Heart left ventricle (tissue), 16 donors: ENCODE measurements at regions not wholly inside any gene's neighbourhood (a gene's known extent, or its start where the extent isn't known, plus 50 kb on each side); places are given as distances from the start of the nearest gene placed in this dataset.

Experiments used
- ATAC-seq, 4 donors: fragments of 200-7000 bp; cut with Tn5 transposase; one replicate each; pipeline ENCODE4 v1.9.1; 2020 to 2022; ENCODE audit warnings: moderate library complexity in 4 of 4, mild to moderate bottlenecking in 3 of 4, moderate number of reproducible peaks in 1 of 4
- DNase-seq, 5 donors: peaks; one replicate each; pipeline ENCODE4 v3.0.0-alpha.2; 2020
- H3K27ac ChIP-seq, 12 donors: fragments of 200-600 bp; sonication (generic) in 4 of 12; one replicate each; pipeline versions ENCODE4 v1.5.0 to v1.8.0; 2016 to 2022; ENCODE audit warnings: mild to moderate bottlenecking in 2 of 12
- H3K27me3 ChIP-seq, 9 donors: fragments of 200-600 bp; sonication (generic) in 2 of 9; one replicate each; pipeline versions ENCODE4 v1.5.1 to v1.8.0; 2016 to 2022; ENCODE audit warnings: mild to moderate bottlenecking in 3 of 9
- H3K36me3 ChIP-seq, 9 donors: fragments of 200-600 bp; sonication (generic) in 2 of 9; one replicate each; pipeline versions ENCODE4 v1.5.0 to v1.8.0; 2018 to 2022; ENCODE audit warnings: mild to moderate bottlenecking in 2 of 9
- H3K4me1 ChIP-seq, 12 donors: fragments of 200-600 bp; sonication (generic) in 4 of 12; one replicate each; pipeline versions ENCODE4 v1.5.0 to v1.8.0; 2016 to 2022; ENCODE audit warnings: mild to moderate bottlenecking in 3 of 12
- H3K4me3 ChIP-seq, 12 donors: fragments of 200-600 bp; sonication (generic) in 4 of 12; one replicate each; pipeline versions ENCODE4 v1.5.0 to v1.8.0; 2017 to 2022; ENCODE audit warnings: mild to moderate bottlenecking in 9 of 12, moderate library complexity in 4 of 12
- H3K9me3 ChIP-seq, 12 donors: fragments of 200-600 bp; sonication (generic) in 4 of 12; one replicate each; pipeline versions ENCODE4 v1.5.0 to v1.8.0; 2016 to 2022; ENCODE audit warnings: mild to moderate bottlenecking in 1 of 12
- CTCF ChIP-seq, 12 donors: fragments of 200-600 bp; sonication (generic) in 4 of 12; IDR thresholded peaks; one replicate each; pipeline versions ENCODE4 v1.5.0 to v1.8.0; 2018 to 2022; ENCODE audit warnings: antibody characterized with exemption in 12 of 12, mild to moderate bottlenecking in 5 of 12
- POLR2A ChIP-seq, 2 donors: fragments of 450-650 bp; IDR thresholded peaks; one replicate each; pipeline ENCODE4 v1.6.1; 2017; ENCODE audit warnings: antibody characterized with exemption in 2 of 2, mild to moderate bottlenecking in 2 of 2, moderate library complexity in 2 of 2
- WGBS, 4 donors: extraction: QIAGEN DNeasy Blood & Tissue Kit in 2 of 4; methylation state at CpG; one replicate each; pipeline versions ENCODE4 v1.1.5 to v1.1.7; 2013 to 2018; 5-methylcytosine and 5-hydroxymethylcytosine counted together
- intact Hi-C, 10 donors: fragments of 100-400 bp; cut with DNase I; formaldehyde crosslinking; loops; one replicate each; pipeline versions ENCODE4 v1.11.1 to v1.14.2; 2022
- donor health status: ischemic (EF 13 %, LVEDD 7.1; RV severe dilation, severe dysfunction).
- donor health status: healthy with polysubstance abuse.
- donor health status: DM: no; HTN: yes; CAD: no.
- donor health status: DM: no; HTN: no; CAD: no.
- donor health status: ischemic (EF 25% LVEDD 6.9; RV normal size, moderate dysfunction).
- donor health status: ischemic (EF 25% LVEDD 5.7; RV mildly dilated, moderate dysfunction).
- donor health status: healthy.
- donor health status: DM: yes; HTN: yes; CAD: no.
- donor health status: ischemic (EF 35%, LVEDD 5.7; RV mildly dilated, moderate dysfunction).
- donor health status: nonischemic (EF 11% LVEDD 7.7; RV severe dilation, severe dysfunction).
- donor health status: DM: yes; HTN: yes; CAD: no.
- donor health status: PGD.
- donor health status: ischemic (EF 29% LVEDD 5.4; RV normal size, mild dysfunction).
- donor health status: nonischemic (EF 23%, LVEDD 6.1; RV moderate dilation, normal function).

DNA sequence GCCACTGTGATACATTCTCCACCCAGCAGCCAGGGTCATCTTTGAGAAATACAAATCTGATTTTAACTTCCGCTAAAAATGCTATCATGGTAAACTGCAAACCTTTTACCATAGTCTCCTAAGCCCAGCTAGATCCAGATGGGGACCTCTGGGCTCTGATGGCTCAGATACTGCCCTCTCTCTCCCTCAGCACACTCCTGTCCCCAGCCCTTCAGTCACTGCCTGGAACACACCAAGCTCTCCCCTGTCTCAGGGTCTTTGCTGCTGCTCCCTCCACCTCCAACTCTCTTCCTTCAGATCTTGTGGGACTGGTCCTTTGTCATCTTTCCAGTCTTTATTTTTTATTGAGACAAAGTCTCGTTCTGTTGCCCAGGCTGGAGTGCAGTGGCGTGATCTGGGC is 65.1 kb downstream of the SPRY4 start:
- DNase-seq (no peak), ATAC-seq (no peak)

GRCh38 chr5:142255831-142256230 is 69.0 kb downstream of the SPRY4 start:
- intact Hi-C loops = no loop called here
- ATAC-seq (no peak), DNase-seq (no peak)
- Histone ChIP-seq H3K4me3 (no peak overlapping the region), H3K4me1 (peaks cover 0 to 4% (median 0%) of the 10 kb centered on the region in 12 donors), H3K27me3 (no peaks in the 10 kb centered on the region), H3K36me3 (no peaks in the 10 kb centered on the region), H3K9me3 (peaks cover 0 to 12% (median 0%) of the 10 kb centered on the region in 12 donors), H3K27ac (no peak overlapping the region)
- 75 to 100% (median 95%) methylated on average over 1 of the region's 1 CpG for WGBS, 4 donors
- TF ChIP-seq CTCF (IDR thresholded peaks at IDR 0.05) (no peak), POLR2A (IDR thresholded peaks at IDR 0.05) (no peak)

More for the DNA sequence above, 65.1 kb downstream of the SPRY4 start:
- intact Hi-C loops = no loop called here
- 93 to 99% (median 95%) methylated on average over 3 of the region's 3 CpGs for WGBS, 4 donors
- H3K4me1 ChIP-seq = no peaks in the 10 kb centered on the region
- peaks cover 0 to 12% (median 0%) of the 10 kb centered on the region in 12 donors for H3K9me3 ChIP-seq
- TF ChIP-seq POLR2A (IDR thresholded peaks at IDR 0.05) (no peak), CTCF (IDR thresholded peaks at IDR 0.05) (no peak)
- H3K27ac ChIP-seq = no peak overlapping the region
- no peak overlapping the region for H3K4me3 ChIP-seq
- H3K27me3 ChIP-seq = no peaks in the 10 kb centered on the region
- no peaks in the 10 kb centered on the region for H3K36me3 ChIP-seq

GRCh38 chr5:142254431-142254830 is 70.4 kb downstream of the SPRY4 start:
- Histone ChIP-seq H3K36me3 (no peaks in the 10 kb centered on the region), H3K9me3 (peaks cover 0 to 12% (median 0%) of the 10 kb centered on the region in 12 donors), H3K27me3 (no peaks in the 10 kb centered on the region), H3K4me3 (no peak overlapping the region), H3K4me1 (peaks cover 0 to 4% (median 0%) of the 10 kb centered on the region in 12 donors), H3K27ac (peak overlapping the region in 3 of 12 donors; percentile 13 to 66 (median 42))
- WGBS, 4 donors = 67 to 84% (median 77%) methylated on average over 3 of the region's 3 CpGs
- intact Hi-C loops = no loop called here
- peak in 2 of 4 donors; percentile 32 to 62 for ATAC-seq
- TF ChIP-seq POLR2A (IDR thresholded peaks at IDR 0.05) = no peak
- no peak for TF ChIP-seq CTCF (IDR thresholded peaks at IDR 0.05)
- DNase-seq = no peak

GRCh38 chr5:142253938-142254337 is 70.9 kb downstream of the SPRY4 start:
- Histone ChIP-seq H3K36me3 (no peaks in the 10 kb centered on the region), H3K27ac (peak overlapping the region in 3 of 12 donors; percentile 13 to 66 (median 42)), H3K4me3 (no peak overlapping the region), H3K4me1 (peaks cover 0 to 4% (median 0%) of the 10 kb centered on the region in 12 donors), H3K9me3 (peaks cover 0 to 12% (median 0%) of the 10 kb centered on the region in 12 donors), H3K27me3 (no peaks in the 10 kb centered on the region)
- TF ChIP-seq POLR2A (IDR thresholded peaks at IDR 0.05) = no peak
- no peak for TF ChIP-seq CTCF (IDR thresholded peaks at IDR 0.05)
- WGBS, 4 donors = 69 to 80% (median 75%) methylated on average over 10 of the region's 10 CpGs
- peak in 1 of 5 donors; percentile 29 for DNase-seq
- peak in 2 of 4 donors; percentile 28 to 32 for ATAC-seq
- intact Hi-C loops = no loop called here
